ENCODE measurements at regions not wholly inside any gene's neighbourhood (a gene's known extent, or its start where the extent isn't known, plus 50 kb on each side); places are given as distances from the start of the nearest gene placed in this dataset.

- Mint-ChIP-seq H3K36me3 (peaks cover 4% of the 10 kb centered on the region), H3K27ac (no peak overlapping the region), H3K27me3 (ENCODE audit: low read depth) (no peaks in the 10 kb centered on the region), H3K4me3 (no peak overlapping the region), H3K9me3 (peaks cover 4% of the 10 kb centered on the region), H3K4me1 (peaks cover 5% of the 10 kb centered on the region)
- no peak for DNase-seq (ENCODE audit: low spot score in 2 of 2, unreplicated experiment in 2 of 2)
- TF ChIP-seq CTCF (IDR thresholded peaks at IDR 0.05; ENCODE audit: unreplicated experiment) = no peak
Observed at GRCh38 chr2:144270951-144271350, 249.0 kb downstream of the ZEB2 start.

- H3K27ac Mint-ChIP-seq = no peak overlapping the region
- no peak for TF ChIP-seq CTCF (IDR thresholded peaks at IDR 0.05; ENCODE audit: unreplicated experiment)
- DNase-seq (ENCODE audit: low spot score in 2 of 2, unreplicated experiment in 2 of 2) = no peak
- H3K9me3 Mint-ChIP-seq = peaks cover under 1% of the 10 kb centered on the region
- no peak overlapping the region for H3K4me3 Mint-ChIP-seq
- peaks cover 7% of the 10 kb centered on the region for H3K4me1 Mint-ChIP-seq
- no peaks in the 10 kb centered on the region for H3K27me3 Mint-ChIP-seq (ENCODE audit: low read depth)
- H3K36me3 Mint-ChIP-seq = peaks cover 2% of the 10 kb centered on the region
Observed at GRCh38 chr2:144268036-144268678, 251.8 kb downstream of the ZEB2 start.

- Mint-ChIP-seq H3K27me3 (ENCODE audit: low read depth) (no peaks in the 10 kb centered on the region), H3K4me3 (no peak overlapping the region), H3K9me3 (no peaks in the 10 kb centered on the region), H3K36me3 (peaks cover 2% of the 10 kb centered on the region), H3K4me1 (peaks cover 7% of the 10 kb centered on the region), H3K27ac (no peak overlapping the region)
- no peak for TF ChIP-seq CTCF (IDR thresholded peaks at IDR 0.05; ENCODE audit: unreplicated experiment)
- DNase-seq (ENCODE audit: low spot score in 2 of 2, unreplicated experiment in 2 of 2) = no peak
Observed at GRCh38 chr2:144267239-144267638, 252.7 kb downstream of the ZEB2 start.

GRCh38 chr2:144265654-144266053 lies 254.3 kb downstream of the ZEB2 start:
- Mint-ChIP-seq H3K9me3 (no peaks in the 10 kb centered on the region), H3K4me1 (peaks cover 4% of the 10 kb centered on the region)

GRCh38 chr2:144261966-144262365 lies 258.0 kb downstream of the ZEB2 start:
- Mint-ChIP-seq H3K9me3 (peaks cover 18% of the 10 kb centered on the region), H3K27me3 (ENCODE audit: low read depth) (no peaks in the 10 kb centered on the region), H3K27ac (no peak overlapping the region), H3K36me3 (peaks cover 21% of the 10 kb centered on the region), H3K4me3 (no peak overlapping the region), H3K4me1 (peaks cover 2% of the 10 kb centered on the region)
- no peak for TF ChIP-seq CTCF (IDR thresholded peaks at IDR 0.05; ENCODE audit: unreplicated experiment)
- no peak for DNase-seq (ENCODE audit: low spot score in 2 of 2, unreplicated experiment in 2 of 2)

More at GRCh38 chr2:144265654-144266053, 254.3 kb downstream of the ZEB2 start:
- Mint-ChIP-seq H3K36me3 (peaks cover 2% of the 10 kb centered on the region), H3K4me3 (no peak overlapping the region), H3K27me3 (ENCODE audit: low read depth) (no peaks in the 10 kb centered on the region), H3K27ac (no peak overlapping the region)
- no peak for DNase-seq (ENCODE audit: low spot score in 2 of 2, unreplicated experiment in 2 of 2)
- TF ChIP-seq CTCF (IDR thresholded peaks at IDR 0.05; ENCODE audit: unreplicated experiment) = no peak
